ENCODE measurements at regions not wholly inside any gene's neighbourhood (a gene's known extent, or its start where the extent isn't known, plus 50 kb on each side); places are given as distances from the start of the nearest gene placed in this dataset.

DNA sequence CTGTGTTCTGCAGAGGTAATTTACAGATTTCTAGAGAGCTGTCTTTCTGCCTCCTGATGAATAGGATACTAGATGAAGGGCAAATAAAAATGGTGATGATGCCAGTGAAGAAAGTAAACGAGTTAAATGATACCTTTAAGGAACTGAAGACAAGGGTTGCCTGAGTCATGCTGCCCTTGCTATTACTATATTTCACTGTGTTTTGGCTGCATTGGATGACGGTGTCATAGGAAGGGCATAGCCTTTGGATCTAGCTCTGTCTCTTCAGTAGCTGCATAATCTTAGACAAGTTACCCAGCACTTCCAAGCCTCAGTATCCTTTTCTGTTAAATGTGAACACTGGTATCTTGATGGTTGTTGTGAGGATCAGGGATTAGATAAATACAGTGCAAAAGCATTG is 131.5 kb upstream of the FGGY start:
- Histone ChIP-seq H3K27ac (ENCODE audit: low read depth, low read length) (no peak overlapping the region), H3K4me3 (ENCODE audit: low read depth in 1 of 5, low read length in 5 of 5) (no peak overlapping the region), H3K9ac (ENCODE audit: low read length in 5 of 5) (no peak overlapping the region)

DNA sequence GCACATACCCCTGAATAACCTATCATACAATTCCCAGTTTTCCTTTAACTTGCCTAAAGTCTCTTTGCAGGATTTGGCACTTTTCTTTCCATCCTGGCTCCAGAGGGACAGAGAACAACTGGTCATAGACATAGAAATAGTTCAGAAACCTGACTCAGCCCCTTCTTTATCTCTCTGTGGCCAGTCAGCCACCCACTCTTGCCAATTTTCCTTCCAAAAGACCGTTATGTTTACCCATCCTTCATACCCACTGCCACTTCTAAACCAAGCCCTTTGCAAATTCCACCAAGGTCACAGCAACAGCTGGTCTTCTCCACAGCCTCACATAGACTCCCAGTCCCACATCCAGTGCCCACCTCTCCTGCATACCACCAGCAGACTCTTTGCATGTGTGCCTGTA is 127.2 kb upstream of the FGGY start:
- no peak overlapping the region for H3K9ac ChIP-seq (ENCODE audit: low read length in 5 of 5)
- H3K9me3 ChIP-seq (ENCODE audit: control insufficient read depth in 5 of 5, low read length in 5 of 5) = no peaks in the 10 kb centered on the region
- no peaks in the 10 kb centered on the region for H3K36me3 ChIP-seq (ENCODE audit: control insufficient read depth in 5 of 5, insufficient read depth in 5 of 5, low read length in 5 of 5)
- no peak overlapping the region for H3K4me3 ChIP-seq (ENCODE audit: low read depth in 1 of 5, low read length in 5 of 5)
- no peaks in the 10 kb centered on the region for H3K27me3 ChIP-seq (ENCODE audit: control insufficient read depth in 5 of 5, insufficient read depth in 4 of 5, low read length in 5 of 5)
- H3K4me1 ChIP-seq (ENCODE audit: control insufficient read depth in 5 of 5, insufficient read depth in 5 of 5, low read length in 5 of 5) = peaks cover 0 to 3% (median 0%) of the 10 kb centered on the region in 5 donors
- H3K27ac ChIP-seq (ENCODE audit: low read depth, low read length) = no peak overlapping the region

More for the DNA sequence above, 131.5 kb upstream of the FGGY start:
- H3K27me3 ChIP-seq (ENCODE audit: control insufficient read depth in 5 of 5, insufficient read depth in 4 of 5, low read length in 5 of 5) = no peaks in the 10 kb centered on the region
- H3K4me1 ChIP-seq (ENCODE audit: control insufficient read depth in 5 of 5, insufficient read depth in 5 of 5, low read length in 5 of 5) = peaks cover 0 to 5% (median 0%) of the 10 kb centered on the region in 5 donors
- no peaks in the 10 kb centered on the region for H3K36me3 ChIP-seq (ENCODE audit: control insufficient read depth in 5 of 5, insufficient read depth in 5 of 5, low read length in 5 of 5)
- H3K9me3 ChIP-seq (ENCODE audit: control insufficient read depth in 5 of 5, low read length in 5 of 5) = no peaks in the 10 kb centered on the region

GRCh38 chr1:59170659-59171058 is 126.2 kb upstream of the FGGY start:
- Histone ChIP-seq H3K27ac (ENCODE audit: low read depth, low read length) (no peak overlapping the region), H3K9me3 (ENCODE audit: control insufficient read depth in 5 of 5, low read length in 5 of 5) (no peaks in the 10 kb centered on the region), H3K9ac (ENCODE audit: low read length in 5 of 5) (no peak overlapping the region), H3K4me1 (ENCODE audit: control insufficient read depth in 5 of 5, insufficient read depth in 5 of 5, low read length in 5 of 5) (peaks cover 0 to 3% (median 0%) of the 10 kb centered on the region in 5 donors), H3K27me3 (ENCODE audit: control insufficient read depth in 5 of 5, insufficient read depth in 4 of 5, low read length in 5 of 5) (no peaks in the 10 kb centered on the region), H3K4me3 (ENCODE audit: low read depth in 1 of 5, low read length in 5 of 5) (no peak overlapping the region), H3K36me3 (ENCODE audit: control insufficient read depth in 5 of 5, insufficient read depth in 5 of 5, low read length in 5 of 5) (no peaks in the 10 kb centered on the region)

- Histone ChIP-seq H3K27ac (ENCODE audit: low read depth, low read length) (no peak overlapping the region), H3K27me3 (ENCODE audit: control insufficient read depth in 5 of 5, insufficient read depth in 4 of 5, low read length in 5 of 5) (no peaks in the 10 kb centered on the region), H3K4me1 (ENCODE audit: control insufficient read depth in 5 of 5, insufficient read depth in 5 of 5, low read length in 5 of 5) (peaks cover 0 to 3% (median 0%) of the 10 kb centered on the region in 5 donors), H3K9ac (ENCODE audit: low read length in 5 of 5) (no peak overlapping the region), H3K36me3 (ENCODE audit: control insufficient read depth in 5 of 5, insufficient read depth in 5 of 5, low read length in 5 of 5) (no peaks in the 10 kb centered on the region), H3K9me3 (ENCODE audit: control insufficient read depth in 5 of 5, low read length in 5 of 5) (no peaks in the 10 kb centered on the region), H3K4me3 (ENCODE audit: low read depth in 1 of 5, low read length in 5 of 5) (no peak overlapping the region)
Observed at GRCh38 chr1:59171788-59172187, 125.1 kb upstream of the FGGY start.

- no peaks in the 10 kb centered on the region for H3K9me3 ChIP-seq (ENCODE audit: control insufficient read depth in 5 of 5, low read length in 5 of 5)
- H3K9ac ChIP-seq (ENCODE audit: low read length in 5 of 5) = no peak overlapping the region
- H3K27ac ChIP-seq (ENCODE audit: low read depth, low read length) = no peak overlapping the region
- no peaks in the 10 kb centered on the region for H3K27me3 ChIP-seq (ENCODE audit: control insufficient read depth in 5 of 5, insufficient read depth in 4 of 5, low read length in 5 of 5)
- no peaks in the 10 kb centered on the region for H3K36me3 ChIP-seq (ENCODE audit: control insufficient read depth in 5 of 5, insufficient read depth in 5 of 5, low read length in 5 of 5)
- H3K4me3 ChIP-seq (ENCODE audit: low read depth in 1 of 5, low read length in 5 of 5) = no peak overlapping the region
- peaks cover 0 to 3% (median 0%) of the 10 kb centered on the region in 5 donors for H3K4me1 ChIP-seq (ENCODE audit: control insufficient read depth in 5 of 5, insufficient read depth in 5 of 5, low read length in 5 of 5)
Observed at GRCh38 chr1:59172693-59173092, 124.2 kb upstream of the FGGY start.

DNA sequence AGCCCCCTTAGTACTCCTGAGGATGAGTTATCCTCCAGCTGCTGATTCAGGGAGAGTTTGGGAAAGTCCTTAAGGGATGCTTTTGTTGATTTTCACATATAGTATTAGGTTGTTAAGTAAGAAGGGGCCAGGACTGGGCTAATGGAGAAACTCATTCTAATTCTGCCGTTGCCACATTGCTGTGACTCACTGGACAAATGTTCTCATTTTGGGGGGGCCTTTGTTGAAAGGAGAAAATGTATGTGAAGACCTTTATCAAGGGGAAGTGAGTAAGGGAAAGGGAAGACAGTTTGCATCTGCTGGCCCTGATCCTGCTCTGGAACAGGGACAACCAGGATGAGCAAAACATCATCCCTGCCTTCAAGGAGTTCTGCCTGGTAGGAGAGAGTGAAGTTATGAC is 123.2 kb upstream of the FGGY start:
- Histone ChIP-seq H3K4me1 (ENCODE audit: control insufficient read depth in 5 of 5, insufficient read depth in 5 of 5, low read length in 5 of 5) (peaks cover 0 to 4% (median 1%) of the 10 kb centered on the region in 5 donors), H3K27ac (ENCODE audit: low read depth, low read length) (no peak overlapping the region), H3K9ac (ENCODE audit: low read length in 5 of 5) (no peak overlapping the region), H3K27me3 (ENCODE audit: control insufficient read depth in 5 of 5, insufficient read depth in 4 of 5, low read length in 5 of 5) (no peaks in the 10 kb centered on the region), H3K9me3 (ENCODE audit: control insufficient read depth in 5 of 5, low read length in 5 of 5) (no peaks in the 10 kb centered on the region), H3K36me3 (ENCODE audit: control insufficient read depth in 5 of 5, insufficient read depth in 5 of 5, low read length in 5 of 5) (no peaks in the 10 kb centered on the region), H3K4me3 (ENCODE audit: low read depth in 1 of 5, low read length in 5 of 5) (no peak overlapping the region)

- Histone ChIP-seq H3K27me3 (ENCODE audit: control insufficient read depth in 5 of 5, insufficient read depth in 4 of 5, low read length in 5 of 5) (no peaks in the 10 kb centered on the region), H3K9me3 (ENCODE audit: control insufficient read depth in 5 of 5, low read length in 5 of 5) (no peaks in the 10 kb centered on the region), H3K4me1 (ENCODE audit: control insufficient read depth in 5 of 5, insufficient read depth in 5 of 5, low read length in 5 of 5) (peaks cover 4 to 29% (median 18%) of the 10 kb centered on the region in 5 donors), H3K27ac (ENCODE audit: low read depth, low read length) (no peak overlapping the region), H3K4me3 (ENCODE audit: low read depth in 1 of 5, low read length in 5 of 5) (no peak overlapping the region), H3K9ac (ENCODE audit: low read length in 5 of 5) (no peak overlapping the region), H3K36me3 (ENCODE audit: control insufficient read depth in 5 of 5, insufficient read depth in 5 of 5, low read length in 5 of 5) (no peaks in the 10 kb centered on the region)
Observed at GRCh38 chr1:59176471-59176870, 120.4 kb upstream of the FGGY start.

GRCh38 chr1:59177756-59178155 is 119.1 kb upstream of the FGGY start:
- Histone ChIP-seq H3K36me3 (ENCODE audit: control insufficient read depth in 5 of 5, insufficient read depth in 5 of 5, low read length in 5 of 5) (no peaks in the 10 kb centered on the region), H3K27ac (ENCODE audit: low read depth, low read length) (no peak overlapping the region), H3K9ac (ENCODE audit: low read length in 5 of 5) (no peak overlapping the region), H3K4me1 (ENCODE audit: control insufficient read depth in 5 of 5, insufficient read depth in 5 of 5, low read length in 5 of 5) (peaks cover 4 to 29% (median 18%) of the 10 kb centered on the region in 5 donors), H3K9me3 (ENCODE audit: control insufficient read depth in 5 of 5, low read length in 5 of 5) (no peaks in the 10 kb centered on the region), H3K27me3 (ENCODE audit: control insufficient read depth in 5 of 5, insufficient read depth in 4 of 5, low read length in 5 of 5) (no peaks in the 10 kb centered on the region), H3K4me3 (ENCODE audit: low read depth in 1 of 5, low read length in 5 of 5) (no peak overlapping the region)

GRCh38 chr1:59178339-59179187 is 118.3 kb upstream of the FGGY start:
- no peak overlapping the region for H3K9ac ChIP-seq (ENCODE audit: low read length in 5 of 5)
- H3K27ac ChIP-seq (ENCODE audit: low read depth, low read length) = peak overlapping the region; percentile 45
- no peak overlapping the region for H3K4me3 ChIP-seq (ENCODE audit: low read depth in 1 of 5, low read length in 5 of 5)
- peaks cover 4 to 29% (median 18%) of the 10 kb centered on the region in 5 donors for H3K4me1 ChIP-seq (ENCODE audit: control insufficient read depth in 5 of 5, insufficient read depth in 5 of 5, low read length in 5 of 5)
- H3K36me3 ChIP-seq (ENCODE audit: control insufficient read depth in 5 of 5, insufficient read depth in 5 of 5, low read length in 5 of 5) = no peaks in the 10 kb centered on the region
- no peaks in the 10 kb centered on the region for H3K27me3 ChIP-seq (ENCODE audit: control insufficient read depth in 5 of 5, insufficient read depth in 4 of 5, low read length in 5 of 5)
- H3K9me3 ChIP-seq (ENCODE audit: control insufficient read depth in 5 of 5, low read length in 5 of 5) = no peaks in the 10 kb centered on the region

GRCh38 chr1:59179673-59180072 is 117.2 kb upstream of the FGGY start:
- no peaks in the 10 kb centered on the region for H3K9me3 ChIP-seq (ENCODE audit: control insufficient read depth in 5 of 5, low read length in 5 of 5)
- peaks cover 4 to 26% (median 18%) of the 10 kb centered on the region in 5 donors for H3K4me1 ChIP-seq (ENCODE audit: control insufficient read depth in 5 of 5, insufficient read depth in 5 of 5, low read length in 5 of 5)
- no peaks in the 10 kb centered on the region for H3K36me3 ChIP-seq (ENCODE audit: control insufficient read depth in 5 of 5, insufficient read depth in 5 of 5, low read length in 5 of 5)
- H3K4me3 ChIP-seq (ENCODE audit: low read depth in 1 of 5, low read length in 5 of 5) = no peak overlapping the region
- H3K27me3 ChIP-seq (ENCODE audit: control insufficient read depth in 5 of 5, insufficient read depth in 4 of 5, low read length in 5 of 5) = no peaks in the 10 kb centered on the region
- H3K27ac ChIP-seq (ENCODE audit: low read depth, low read length) = peak overlapping the region; percentile 45
- H3K9ac ChIP-seq (ENCODE audit: low read length in 5 of 5) = no peak overlapping the region

Measured in subcutaneous abdominal adipose tissue (tissue), 5 donors.